NB4 (cell line): ENCODE measurements at regions not wholly inside any gene's neighbourhood (a gene's known extent, or its start where the extent isn't known, plus 50 kb on each side); places are given as distances from the start of the nearest gene placed in this dataset.

Experiments
- DNase-seq: peaks from one replicate; pipeline ENCODE4 v3.0.0; 2010; ENCODE audit warnings: low read depth
- H3K4me3 ChIP-seq: one replicate; pipeline ENCODE4 v1.5.1; 2011; ENCODE audit warnings: mild to moderate bottlenecking, low read depth, low read length, moderate library complexity
- MYC ChIP-seq: IDR thresholded peaks from 2 replicates; pipeline ENCODE4 v1.6.1; 2011; ENCODE audit warnings: low read depth, low read length
- POLR2A ChIP-seq: IDR thresholded peaks from 2 replicates; pipeline ENCODE4 v1.6.1; 2011; ENCODE audit warnings: mild to moderate bottlenecking; ENCODE audit not compliant: insufficient read length; ENCODE audit errors: extremely low read depth
- TF ChIP-seq, protein P1 (sequence below): IDR thresholded peaks from 2 replicates; pipeline ENCODE4 v1.6.1; 2011; ENCODE audit warnings: low read depth, low read length
- TF ChIP-seq, protein P2 (sequence below): IDR thresholded peaks from one replicate; pipeline ENCODE4 v1.5.1; 2012; ENCODE audit warnings: low read depth, low read length

DNA sequence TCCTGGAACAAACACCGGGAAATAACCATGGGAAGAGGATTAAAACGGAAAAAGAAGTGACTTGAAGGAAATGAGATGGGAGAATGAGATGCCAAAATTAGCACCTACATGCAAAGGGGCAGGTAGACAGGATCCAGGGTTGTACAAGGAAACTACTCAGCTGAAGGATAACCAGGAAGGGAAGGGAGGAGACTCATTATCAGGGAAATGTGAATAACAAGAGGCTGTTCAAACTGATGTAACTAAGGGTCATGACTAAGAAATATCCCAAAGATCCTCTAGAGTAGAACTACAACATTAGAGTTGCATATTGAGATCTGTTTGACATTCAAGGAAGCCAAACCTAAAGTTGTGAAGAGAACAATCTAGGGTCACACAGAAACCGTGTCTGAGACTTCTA, 166.2 kb upstream of the SP8 start:
- TF ChIP-seq POLR2A (no peak), MYC (no peak)
- TF ChIP-seq, protein P1, sequence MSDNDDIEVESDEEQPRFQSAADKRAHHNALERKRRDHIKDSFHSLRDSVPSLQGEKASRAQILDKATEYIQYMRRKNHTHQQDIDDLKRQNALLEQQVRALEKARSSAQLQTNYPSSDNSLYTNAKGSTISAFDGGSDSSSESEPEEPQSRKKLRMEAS = no peak
- TF ChIP-seq, protein P2, sequence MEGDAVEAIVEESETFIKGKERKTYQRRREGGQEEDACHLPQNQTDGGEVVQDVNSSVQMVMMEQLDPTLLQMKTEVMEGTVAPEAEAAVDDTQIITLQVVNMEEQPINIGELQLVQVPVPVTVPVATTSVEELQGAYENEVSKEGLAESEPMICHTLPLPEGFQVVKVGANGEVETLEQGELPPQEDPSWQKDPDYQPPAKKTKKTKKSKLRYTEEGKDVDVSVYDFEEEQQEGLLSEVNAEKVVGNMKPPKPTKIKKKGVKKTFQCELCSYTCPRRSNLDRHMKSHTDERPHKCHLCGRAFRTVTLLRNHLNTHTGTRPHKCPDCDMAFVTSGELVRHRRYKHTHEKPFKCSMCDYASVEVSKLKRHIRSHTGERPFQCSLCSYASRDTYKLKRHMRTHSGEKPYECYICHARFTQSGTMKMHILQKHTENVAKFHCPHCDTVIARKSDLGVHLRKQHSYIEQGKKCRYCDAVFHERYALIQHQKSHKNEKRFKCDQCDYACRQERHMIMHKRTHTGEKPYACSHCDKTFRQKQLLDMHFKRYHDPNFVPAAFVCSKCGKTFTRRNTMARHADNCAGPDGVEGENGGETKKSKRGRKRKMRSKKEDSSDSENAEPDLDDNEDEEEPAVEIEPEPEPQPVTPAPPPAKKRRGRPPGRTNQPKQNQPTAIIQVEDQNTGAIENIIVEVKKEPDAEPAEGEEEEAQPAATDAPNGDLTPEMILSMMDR = no peak
- H3K4me3 ChIP-seq = no peak overlapping the region
- no peak for DNase-seq

DNA sequence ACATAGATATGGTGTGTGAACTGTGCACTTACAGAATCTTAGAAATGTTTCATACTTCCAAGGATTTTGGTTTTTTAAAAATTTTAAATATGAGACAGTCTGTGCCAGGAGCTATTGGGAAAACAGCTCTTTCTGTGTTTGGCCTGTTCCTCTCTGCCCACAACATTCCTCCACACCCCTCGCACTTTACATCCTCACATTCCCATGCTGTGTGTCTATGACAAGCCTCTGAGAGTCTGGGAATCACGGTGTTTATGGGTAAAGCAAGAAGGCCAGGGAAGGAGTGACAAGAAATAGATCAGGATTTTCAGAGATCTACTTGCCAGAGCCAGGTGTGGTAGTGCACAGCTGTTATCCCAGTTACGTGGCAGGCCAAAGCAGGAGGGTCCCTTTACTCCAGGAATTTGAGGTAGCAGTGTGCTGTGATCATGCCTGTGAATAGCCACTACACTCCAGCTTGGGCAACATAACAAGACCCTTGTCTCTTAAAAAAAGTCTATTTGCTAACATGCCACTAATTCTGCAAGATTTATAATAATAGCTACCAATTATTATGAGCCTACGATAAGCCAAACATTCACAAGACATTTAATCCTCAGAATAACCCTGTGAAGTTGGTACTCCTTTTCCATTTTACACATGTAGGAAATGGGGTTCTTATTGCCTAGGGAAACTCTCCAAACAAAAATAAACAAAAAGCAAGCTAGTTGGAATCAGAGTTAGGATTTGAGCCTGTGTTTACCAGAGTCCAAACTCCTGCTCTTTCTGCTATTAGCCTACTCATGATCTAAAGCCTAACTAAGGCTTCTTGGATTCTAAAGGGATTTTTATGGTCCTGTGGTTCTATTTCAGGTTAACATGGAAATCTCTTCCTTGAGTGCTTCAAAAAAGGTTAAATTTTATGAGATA, 168.3 kb upstream of the SP8 start:
- no peak overlapping the region for H3K4me3 ChIP-seq
- no peak for DNase-seq
- TF ChIP-seq POLR2A = no peak
- no peak for TF ChIP-seq MYC
- TF ChIP-seq, protein P1 = no peak
- TF ChIP-seq, protein P2 = no peak

DNA sequence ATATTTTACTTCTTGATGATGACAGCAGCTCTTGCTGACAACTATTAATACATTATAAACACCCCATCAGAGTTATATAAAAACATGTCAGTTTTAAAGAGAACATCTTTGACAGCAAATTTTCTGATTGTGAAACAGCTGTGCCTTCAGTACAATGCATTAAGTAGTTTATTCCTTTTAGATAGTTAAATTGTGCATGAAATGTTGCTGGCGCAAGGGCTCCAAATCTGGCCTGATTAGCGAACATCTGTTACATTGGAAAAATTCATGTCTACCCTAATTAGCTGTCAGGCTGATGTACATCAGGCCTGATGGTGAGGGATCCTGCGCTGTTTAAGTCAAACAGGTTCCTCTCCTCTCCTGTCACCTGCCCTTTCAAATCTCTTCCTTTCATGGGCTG, 171.9 kb upstream of the SP8 start:
- TF ChIP-seq, protein P2 = no peak
- TF ChIP-seq POLR2A = no peak
- TF ChIP-seq, protein P1 = no peak
- TF ChIP-seq MYC = no peak
- no peak for DNase-seq
- H3K4me3 ChIP-seq = no peak overlapping the region

DNA sequence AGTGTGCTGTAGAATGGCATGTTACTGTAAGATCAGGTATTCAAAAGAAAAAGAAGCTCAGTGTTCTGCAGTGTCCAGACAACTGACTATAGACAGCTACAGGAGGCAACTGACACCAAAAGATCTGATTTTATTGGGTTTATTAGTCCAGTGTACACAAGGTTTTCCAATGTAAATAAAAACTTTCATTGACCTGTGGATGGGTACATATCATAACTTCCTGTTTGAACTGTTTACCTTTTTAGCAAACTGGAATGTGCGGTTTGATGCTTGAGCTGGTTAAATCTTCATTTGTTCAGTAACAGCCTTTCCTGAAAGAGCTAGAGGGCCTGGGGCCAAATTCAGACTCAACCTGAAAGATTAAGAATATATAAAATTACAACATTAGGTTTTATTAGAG, 172.6 kb upstream of the SP8 start:
- H3K4me3 ChIP-seq = no peak overlapping the region
- TF ChIP-seq MYC (no peak), POLR2A (no peak)
- TF ChIP-seq, protein P2 = no peak
- TF ChIP-seq, protein P1 = no peak
- DNase-seq = no peak

DNA sequence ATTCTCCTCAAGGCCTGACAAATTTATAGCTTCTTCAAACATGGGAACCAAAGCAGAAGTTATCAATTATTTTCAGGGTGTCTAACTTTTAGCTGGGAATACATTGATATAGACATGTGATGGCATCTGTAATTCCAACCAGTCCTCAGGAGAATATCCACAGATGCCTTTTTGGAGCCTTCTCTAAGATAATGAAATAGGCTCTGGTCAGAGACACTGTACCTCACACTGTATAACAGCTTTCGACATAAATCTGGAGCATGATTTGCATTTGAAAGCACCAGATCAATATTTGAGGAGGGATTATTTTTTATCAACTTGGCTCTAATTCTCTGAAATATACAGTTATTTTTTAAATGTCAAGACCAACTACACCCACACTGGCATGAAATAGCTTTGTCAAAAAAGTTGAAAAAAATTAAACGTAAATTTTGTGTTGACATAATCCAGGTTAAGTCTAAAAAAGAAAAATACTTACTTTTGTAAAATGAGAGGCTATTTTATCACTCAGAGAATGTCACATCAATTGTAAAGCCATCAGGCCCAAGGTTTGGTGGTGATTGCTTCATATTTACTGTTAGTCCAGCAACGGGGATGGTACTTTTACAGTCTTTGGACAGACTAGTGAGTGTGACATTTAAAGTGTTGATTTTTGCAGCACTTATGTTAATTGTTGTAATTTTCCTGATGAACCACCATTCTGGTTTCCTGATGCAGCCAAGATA, 177.0 kb upstream of the SP8 start:
- TF ChIP-seq, protein P2 = no peak
- TF ChIP-seq MYC = no peak
- TF ChIP-seq, protein P1 = no peak
- no peak for TF ChIP-seq POLR2A
- DNase-seq = no peak
- H3K4me3 ChIP-seq = no peak overlapping the region
